Activated CD4-positive, alpha-beta T cell treated with anti-CD3 and anti-CD28 coated beads, Interleukin-2, amount 10 ng/mL, durations not matched to agents 24 days and 14 days (primary cell): ENCODE measurements at regions not wholly inside any gene's neighbourhood (a gene's known extent, or its start where the extent isn't known, plus 50 kb on each side); places are given as distances from the start of the nearest gene placed in this dataset.

Experiments used
- DNase-seq: peaks from one replicate; pipeline ENCODE4 v3.0.0; 2022
- H3K27ac Mint-ChIP-seq: one replicate; pipeline ENCODE4 v1.8.0; 2022; ENCODE audit warnings: mild to moderate bottlenecking, mixed read lengths
- H3K27me3 Mint-ChIP-seq: one replicate; pipeline ENCODE4 v1.8.0; 2022; ENCODE audit warnings: mixed read lengths
- H3K36me3 Mint-ChIP-seq: one replicate; pipeline ENCODE4 v1.8.0; 2022; ENCODE audit warnings: low read depth, mild to moderate bottlenecking, mixed read lengths
- H3K4me1 Mint-ChIP-seq: one replicate; pipeline ENCODE4 v1.8.0; 2021; ENCODE audit warnings: mixed read lengths
- H3K4me3 Mint-ChIP-seq: one replicate; pipeline ENCODE4 v1.8.0; 2022; ENCODE audit warnings: mild to moderate bottlenecking, moderate library complexity, mixed read lengths
- H3K9me3 Mint-ChIP-seq: one replicate; pipeline ENCODE4 v1.8.0; 2021; ENCODE audit warnings: mixed read lengths
- intact Hi-C: fragments of 100-400 bp; cut with micrococcal nuclease; formaldehyde crosslinking; loops from one replicate; pipeline ENCODE4 v1.15.1; 2023

DNA sequence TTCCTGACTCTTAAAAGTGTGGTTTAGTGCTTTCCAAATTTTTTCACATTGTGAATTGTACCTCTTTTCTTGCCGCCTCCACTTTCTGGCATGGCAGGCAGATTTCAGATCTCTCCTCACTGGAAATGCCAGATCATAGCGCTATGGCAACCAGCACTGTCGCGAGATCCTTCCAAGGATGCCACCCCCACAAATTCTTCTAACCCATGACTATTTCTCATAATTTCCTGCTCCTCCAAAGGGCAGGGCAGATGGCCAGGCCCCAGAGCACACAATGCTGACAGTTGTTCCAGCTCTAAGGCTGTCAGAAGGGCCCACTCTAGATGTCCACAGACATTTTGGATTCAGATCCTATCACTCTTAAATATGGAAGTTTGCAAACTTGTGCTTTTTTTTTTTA lies 446.2 kb upstream of the RIOK2 start:
- intact Hi-C loops, result no loop called here
- DNase-seq, result no peak
- H3K4me3 Mint-ChIP-seq, result no peak overlapping the region
- no peaks in the 10 kb centered on the region for H3K4me1 Mint-ChIP-seq
- H3K9me3 Mint-ChIP-seq, result no peaks in the 10 kb centered on the region
- H3K27ac Mint-ChIP-seq, result no peak overlapping the region
- H3K27me3 Mint-ChIP-seq, result no peaks in the 10 kb centered on the region
- H3K36me3 Mint-ChIP-seq, result no peaks in the 10 kb centered on the region

- Mint-ChIP-seq H3K4me1 (peaks cover 2% of the 10 kb centered on the region), H3K4me3 (no peak overlapping the region), H3K9me3 (no peaks in the 10 kb centered on the region), H3K36me3 (no peaks in the 10 kb centered on the region), H3K27me3 (no peaks in the 10 kb centered on the region), H3K27ac (no peak overlapping the region)
- intact Hi-C loops, result no loop called here
- DNase-seq, result no peak
These were observed 452.5 kb upstream of the RIOK2 start for GRCh38 chr5:97635553-97635952.

DNA sequence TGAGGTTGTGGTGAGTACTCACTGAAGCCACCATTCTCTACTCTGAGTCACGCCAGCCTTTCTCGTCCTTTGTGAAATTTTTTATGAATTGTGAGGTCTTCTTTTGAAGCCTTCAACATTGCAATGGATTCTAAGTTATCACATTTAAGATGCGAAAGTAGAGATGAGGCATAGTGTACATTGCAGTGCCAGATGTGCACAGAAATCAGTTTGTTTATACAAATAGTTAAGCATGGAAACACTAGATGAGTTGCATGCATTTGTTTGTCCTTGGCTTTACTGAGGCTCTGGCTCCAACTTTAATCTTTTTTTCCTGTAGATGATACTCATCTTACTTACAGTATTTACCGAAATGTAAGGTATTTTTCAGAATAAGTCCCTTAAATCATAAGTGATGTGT lies 453.7 kb upstream of the RIOK2 start:
- Mint-ChIP-seq H3K27me3 (no peaks in the 10 kb centered on the region), H3K4me3 (no peak overlapping the region), H3K36me3 (no peaks in the 10 kb centered on the region), H3K27ac (no peak overlapping the region), H3K9me3 (no peaks in the 10 kb centered on the region), H3K4me1 (peaks cover 2% of the 10 kb centered on the region)
- intact Hi-C loops, result no loop called here
- DNase-seq, result no peak

- DNase-seq, result no peak
- H3K4me1 Mint-ChIP-seq, result no peaks in the 10 kb centered on the region
- no peaks in the 10 kb centered on the region for H3K27me3 Mint-ChIP-seq
- intact Hi-C loops, result no loop called here
- no peak overlapping the region for H3K27ac Mint-ChIP-seq
- no peak overlapping the region for H3K4me3 Mint-ChIP-seq
- no peaks in the 10 kb centered on the region for H3K9me3 Mint-ChIP-seq
- H3K36me3 Mint-ChIP-seq, result no peaks in the 10 kb centered on the region
These were observed 458.0 kb upstream of the RIOK2 start for GRCh38 chr5:97641081-97641480.

DNA sequence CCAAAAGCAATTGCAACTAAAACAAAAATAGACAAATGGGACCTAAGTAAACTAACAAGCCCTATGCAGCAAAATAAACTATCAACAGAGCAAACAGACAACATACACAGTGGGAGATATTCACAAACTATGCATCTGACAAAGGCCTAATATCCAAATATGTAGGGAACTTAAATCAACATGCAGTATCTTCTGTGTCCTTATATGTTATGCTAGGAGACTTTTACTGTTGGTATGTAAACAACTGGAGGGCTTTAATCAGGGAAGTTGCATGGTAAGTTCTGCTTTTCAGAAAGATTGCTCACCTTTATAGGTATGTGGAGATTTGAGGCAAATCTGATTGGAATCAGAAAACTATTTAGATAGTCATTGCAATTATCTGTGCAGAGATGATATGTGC lies 461.2 kb upstream of the RIOK2 start:
- Mint-ChIP-seq H3K4me3 (no peak overlapping the region), H3K27me3 (no peaks in the 10 kb centered on the region), H3K36me3 (no peaks in the 10 kb centered on the region), H3K4me1 (no peaks in the 10 kb centered on the region), H3K27ac (no peak overlapping the region), H3K9me3 (no peaks in the 10 kb centered on the region)
- intact Hi-C loops, result no loop called here
- DNase-seq, result no peak

DNA sequence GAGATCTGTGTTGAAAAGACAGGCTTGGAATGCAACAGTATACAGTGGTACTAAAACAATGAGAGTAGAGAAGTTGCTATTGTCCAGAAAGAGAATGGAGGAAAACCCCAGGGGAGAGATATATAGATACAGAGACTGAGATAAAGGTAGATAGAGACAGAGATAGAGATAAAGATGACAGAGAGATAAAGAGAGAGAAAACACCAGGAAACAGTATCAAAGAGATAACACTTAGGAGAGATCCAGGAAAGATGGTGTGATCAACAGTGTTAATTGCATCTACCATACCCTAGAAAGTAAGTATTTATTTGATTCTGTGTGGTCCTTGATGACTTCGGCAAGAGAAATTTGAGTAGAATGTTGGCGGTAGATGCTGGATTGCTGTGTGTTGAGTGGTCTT lies 461.8 kb upstream of the RIOK2 start:
- no peaks in the 10 kb centered on the region for H3K36me3 Mint-ChIP-seq
- intact Hi-C loops, result no loop called here
- H3K4me1 Mint-ChIP-seq, result no peaks in the 10 kb centered on the region
- no peak overlapping the region for H3K27ac Mint-ChIP-seq
- H3K4me3 Mint-ChIP-seq, result no peak overlapping the region
- no peaks in the 10 kb centered on the region for H3K27me3 Mint-ChIP-seq
- DNase-seq, result no peak
- H3K9me3 Mint-ChIP-seq, result no peaks in the 10 kb centered on the region

- H3K4me1 Mint-ChIP-seq, result no peaks in the 10 kb centered on the region
- no peak overlapping the region for H3K4me3 Mint-ChIP-seq
- no peaks in the 10 kb centered on the region for H3K36me3 Mint-ChIP-seq
- intact Hi-C loops, result no loop called here
- no peak overlapping the region for H3K27ac Mint-ChIP-seq
- H3K27me3 Mint-ChIP-seq, result no peaks in the 10 kb centered on the region
- no peaks in the 10 kb centered on the region for H3K9me3 Mint-ChIP-seq
- no peak for DNase-seq
These were observed 474.2 kb upstream of the RIOK2 start for GRCh38 chr5:97657239-97657638.

GRCh38 chr5:97658116-97658900 lies 475.3 kb upstream of the RIOK2 start:
- Mint-ChIP-seq H3K27me3 (no peaks in the 10 kb centered on the region), H3K9me3 (no peaks in the 10 kb centered on the region), H3K4me1 (no peaks in the 10 kb centered on the region), H3K27ac (no peak overlapping the region), H3K4me3 (no peak overlapping the region), H3K36me3 (no peaks in the 10 kb centered on the region)
- no peak for DNase-seq
- intact Hi-C loops, result no loop called here

GRCh38 chr5:97666783-97667182 lies 483.7 kb upstream of the RIOK2 start:
- H3K4me3 Mint-ChIP-seq, result no peak overlapping the region
- H3K4me1 Mint-ChIP-seq, result no peaks in the 10 kb centered on the region
- no peaks in the 10 kb centered on the region for H3K27me3 Mint-ChIP-seq
- intact Hi-C loops, result no loop called here
- H3K36me3 Mint-ChIP-seq, result no peaks in the 10 kb centered on the region
- no peak for DNase-seq
- H3K27ac Mint-ChIP-seq, result no peak overlapping the region
- no peaks in the 10 kb centered on the region for H3K9me3 Mint-ChIP-seq

DNA sequence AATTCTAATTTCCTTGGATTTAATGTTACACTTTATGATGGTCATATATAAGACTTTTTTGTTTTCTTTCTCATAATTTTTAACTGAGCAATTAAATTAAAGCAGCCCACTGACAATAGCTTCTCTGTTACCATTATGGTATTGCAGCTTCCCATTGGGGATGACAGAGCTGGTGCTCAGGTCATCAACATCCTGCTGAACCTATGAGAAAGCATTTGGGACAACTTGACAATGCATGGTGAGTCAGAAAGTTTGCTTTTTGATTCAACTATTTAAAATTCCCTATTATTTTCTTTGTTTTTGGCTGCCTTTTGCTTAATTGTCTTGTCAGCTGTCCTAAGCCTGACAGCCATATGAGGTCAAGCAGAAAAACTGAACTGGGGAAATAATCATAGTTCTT lies 487.4 kb upstream of the RIOK2 start:
- H3K4me3 Mint-ChIP-seq, result no peak overlapping the region
- no peak for DNase-seq
- no peaks in the 10 kb centered on the region for H3K4me1 Mint-ChIP-seq
- no peaks in the 10 kb centered on the region for H3K36me3 Mint-ChIP-seq
- H3K9me3 Mint-ChIP-seq, result no peaks in the 10 kb centered on the region
- intact Hi-C loops, result no loop called here
- no peaks in the 10 kb centered on the region for H3K27me3 Mint-ChIP-seq
- no peak overlapping the region for H3K27ac Mint-ChIP-seq

DNA sequence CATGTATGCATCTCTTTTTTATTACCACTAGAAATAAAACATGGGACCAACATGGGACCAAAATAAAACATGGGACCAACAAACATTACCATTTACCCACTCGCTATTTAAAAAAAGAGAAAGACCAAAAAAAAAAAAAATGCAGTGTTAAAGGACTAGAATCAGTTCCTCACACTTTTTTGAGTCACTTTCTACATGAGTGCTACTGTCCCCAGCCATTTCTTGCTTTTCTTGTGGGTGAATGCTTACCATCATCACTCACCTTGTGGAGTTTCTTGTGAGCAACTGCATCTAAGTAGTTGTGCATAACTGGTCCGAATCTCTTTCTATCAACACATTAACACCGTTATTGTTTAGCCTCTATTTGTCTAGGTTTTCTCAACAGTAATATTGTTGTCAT lies 493.6 kb upstream of the RIOK2 start:
- Mint-ChIP-seq H3K9me3 (no peaks in the 10 kb centered on the region), H3K27ac (no peak overlapping the region), H3K4me3 (no peak overlapping the region), H3K36me3 (no peaks in the 10 kb centered on the region), H3K27me3 (no peaks in the 10 kb centered on the region), H3K4me1 (no peaks in the 10 kb centered on the region)
- no peak for DNase-seq
- intact Hi-C loops, result no loop called here

GRCh38 chr5:97694091-97694490 lies 511.0 kb upstream of the RIOK2 start:
- Mint-ChIP-seq H3K9me3 (no peaks in the 10 kb centered on the region), H3K27ac (no peak overlapping the region), H3K4me3 (no peak overlapping the region), H3K27me3 (no peaks in the 10 kb centered on the region), H3K4me1 (no peaks in the 10 kb centered on the region), H3K36me3 (no peaks in the 10 kb centered on the region)
- intact Hi-C loops, result no loop called here
- no peak for DNase-seq

- Mint-ChIP-seq H3K27me3 (no peaks in the 10 kb centered on the region), H3K9me3 (peaks cover under 1% of the 10 kb centered on the region), H3K27ac (no peak overlapping the region), H3K4me1 (no peaks in the 10 kb centered on the region), H3K4me3 (no peak overlapping the region), H3K36me3 (no peaks in the 10 kb centered on the region)
- no peak for DNase-seq
- intact Hi-C loops, result no loop called here
These were observed 531.4 kb upstream of the RIOK2 start for GRCh38 chr5:97714424-97714823.

DNA sequence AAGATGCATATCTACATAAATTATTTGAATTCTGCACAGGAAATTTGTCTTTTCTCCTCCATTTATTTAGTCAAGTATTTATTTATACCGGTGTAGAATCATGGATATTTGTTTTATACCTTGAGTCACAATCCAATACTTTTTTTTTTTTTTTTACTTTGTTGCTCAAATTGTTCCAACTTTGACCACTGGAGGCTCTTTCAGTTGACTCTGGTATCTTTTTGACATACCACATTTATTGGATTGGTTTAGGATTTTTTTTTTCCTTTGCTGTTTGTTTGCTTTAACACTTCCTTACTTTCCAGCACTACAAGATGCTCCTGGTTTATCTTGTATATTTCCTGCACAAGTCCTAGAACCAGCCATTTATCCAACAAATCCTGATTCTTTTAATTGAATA lies 543.1 kb upstream of the RIOK2 start:
- H3K27me3 Mint-ChIP-seq, result no peaks in the 10 kb centered on the region
- H3K4me3 Mint-ChIP-seq, result no peak overlapping the region
- H3K27ac Mint-ChIP-seq, result no peak overlapping the region
- no peaks in the 10 kb centered on the region for H3K9me3 Mint-ChIP-seq
- DNase-seq, result no peak
- intact Hi-C loops, result no loop called here
- no peaks in the 10 kb centered on the region for H3K4me1 Mint-ChIP-seq
- no peaks in the 10 kb centered on the region for H3K36me3 Mint-ChIP-seq

- Mint-ChIP-seq H3K27me3 (no peaks in the 10 kb centered on the region), H3K36me3 (no peaks in the 10 kb centered on the region), H3K9me3 (no peaks in the 10 kb centered on the region)
These were observed 545.9 kb upstream of the RIOK2 start for GRCh38 chr5:97728920-97729319.

More at GRCh38 chr5:97728920-97729319, 545.9 kb upstream of the RIOK2 start:
- intact Hi-C loops, result no loop called here
- no peak overlapping the region for H3K4me3 Mint-ChIP-seq
- no peak for DNase-seq
- no peak overlapping the region for H3K27ac Mint-ChIP-seq
- no peaks in the 10 kb centered on the region for H3K4me1 Mint-ChIP-seq
